HG03442 (cell line): ENCODE measurements at regions not wholly inside any gene's neighbourhood (a gene's known extent, or its start where the extent isn't known, plus 50 kb on each side); places are given as distances from the start of the nearest gene placed in this dataset.
A peak's percentile ranks its signal among the peaks of the same experiment; 100 is the strongest.

Source experiments
- ATAC-seq: cut with Tn5 transposase; IDR thresholded peaks from one replicate; pipeline ENCODE4 v1.9.1; 2021; ENCODE audit warnings: mild to moderate bottlenecking, moderate library complexity; ENCODE audit not compliant: unreplicated experiment

- ATAC-seq = no peak
These were observed 406.5 kb upstream of the SUCLG2 start for GRCh38 chr3:68060910-68061309.

GRCh38 chr3:68060191-68060590 is 405.8 kb upstream of the SUCLG2 start:
- no peak for ATAC-seq

GRCh38 chr3:68059628-68060152 is 405.3 kb upstream of the SUCLG2 start:
- no peak for ATAC-seq

GRCh38 chr3:68057637-68058320 is 403.4 kb upstream of the SUCLG2 start:
- ATAC-seq = peak; percentile 50

GRCh38 chr3:68056556-68056955 is 402.1 kb upstream of the SUCLG2 start:
- no peak for ATAC-seq

- no peak for ATAC-seq
These were observed 400.8 kb upstream of the SUCLG2 start for GRCh38 chr3:68055215-68055614.

GRCh38 chr3:68049776-68050175 is 395.4 kb upstream of the SUCLG2 start:
- no peak for ATAC-seq

- ATAC-seq = no peak
These were observed 391.6 kb upstream of the SUCLG2 start for GRCh38 chr3:68045976-68046375.

- no peak for ATAC-seq
These were observed 379.5 kb upstream of the SUCLG2 start for GRCh38 chr3:68033867-68034266.

- no peak for ATAC-seq
These were observed 377.8 kb upstream of the SUCLG2 start for GRCh38 chr3:68032209-68032608.

GRCh38 chr3:68025189-68025588 is 370.8 kb upstream of the SUCLG2 start:
- no peak for ATAC-seq

GRCh38 chr3:68019876-68020275 is 365.5 kb upstream of the SUCLG2 start:
- no peak for ATAC-seq

- no peak for ATAC-seq
These were observed 363.9 kb upstream of the SUCLG2 start for GRCh38 chr3:68018275-68018674.

- ATAC-seq = no peak
These were observed 362.7 kb upstream of the SUCLG2 start for GRCh38 chr3:68017069-68017468.

GRCh38 chr3:68009900-68010299 is 355.5 kb upstream of the SUCLG2 start:
- ATAC-seq = no peak

- ATAC-seq = no peak
These were observed 353.3 kb upstream of the SUCLG2 start for GRCh38 chr3:68007621-68008226.

GRCh38 chr3:68006646-68007045 is 352.2 kb upstream of the SUCLG2 start:
- no peak for ATAC-seq

GRCh38 chr3:68004091-68004490 is 349.7 kb upstream of the SUCLG2 start:
- no peak for ATAC-seq

GRCh38 chr3:67998281-67998680 is 343.9 kb upstream of the SUCLG2 start:
- no peak for ATAC-seq

- ATAC-seq = no peak
These were observed 340.8 kb upstream of the SUCLG2 start for GRCh38 chr3:67995206-67995605.

GRCh38 chr3:67986706-67987105 is 332.3 kb upstream of the SUCLG2 start:
- no peak for ATAC-seq

- ATAC-seq = no peak
These were observed 328.8 kb upstream of the SUCLG2 start for GRCh38 chr3:67983166-67983565.

- ATAC-seq = no peak
These were observed 326.7 kb upstream of the SUCLG2 start for GRCh38 chr3:67981077-67981476.
